ENCODE measurements at regions not wholly inside any gene's neighbourhood (a gene's known extent, or its start where the extent isn't known, plus 50 kb on each side); places are given as distances from the start of the nearest gene placed in this dataset.
A peak's percentile ranks its signal among the peaks of the same experiment; 100 is the strongest.

DNA sequence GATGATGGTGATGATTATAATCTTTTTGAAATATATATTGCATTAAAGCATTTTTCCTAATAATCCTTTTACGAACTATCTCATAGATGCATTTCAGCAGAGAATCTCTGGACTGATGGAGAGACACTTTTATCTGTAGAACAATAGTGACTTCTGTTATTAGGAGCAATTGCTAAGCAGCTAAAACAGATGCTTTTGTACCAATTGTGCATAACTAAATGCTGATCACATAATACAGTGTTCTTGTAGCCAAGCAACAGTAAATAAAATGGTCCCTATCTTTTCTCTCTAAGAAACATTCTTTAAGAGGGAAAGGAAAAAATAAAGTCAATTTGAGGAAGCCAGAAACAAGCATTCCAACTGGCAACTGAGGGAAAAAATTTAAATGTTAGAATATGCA is 405.8 kb upstream of the GOLIM4 start:
- peak; percentile 13 for DNase-seq

DNA sequence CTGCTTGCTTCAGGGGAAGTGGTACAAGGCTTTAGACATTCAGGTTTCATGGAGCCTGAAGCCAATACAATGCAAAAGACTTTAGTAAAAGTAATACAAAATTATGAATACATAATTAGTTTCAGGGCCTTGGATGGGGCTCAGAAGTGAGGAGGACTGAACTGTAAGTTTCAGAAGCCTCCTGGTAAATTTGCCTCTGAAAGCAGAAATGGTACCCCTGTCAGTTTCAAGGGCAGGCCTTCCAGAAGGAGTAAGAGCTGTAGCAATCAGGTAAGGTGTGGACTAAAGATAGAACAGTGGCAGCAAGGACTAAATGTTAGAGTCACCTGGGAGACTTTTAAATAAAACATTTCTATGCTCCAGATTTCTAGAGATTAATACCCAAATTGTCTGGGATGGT is 402.5 kb upstream of the GOLIM4 start:
- no peak for DNase-seq

DNA sequence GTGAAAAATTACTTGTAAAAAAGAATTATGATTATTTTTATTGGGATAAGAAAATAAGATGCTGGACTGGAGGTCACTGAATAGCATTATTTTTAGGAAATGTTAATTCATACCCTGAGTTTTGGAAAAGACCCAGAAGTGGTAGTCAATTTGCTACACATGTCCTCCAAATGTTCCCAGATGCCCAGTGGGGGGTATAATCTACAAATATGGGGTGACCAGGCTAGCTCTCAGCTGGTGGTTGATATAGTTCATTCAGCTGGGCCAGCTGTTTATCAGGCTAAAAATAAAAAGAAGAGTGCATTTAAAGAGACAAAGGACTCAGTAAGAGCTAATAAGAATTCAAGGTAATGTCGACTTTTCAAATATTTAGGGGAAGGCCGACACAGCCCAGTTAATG is 402.0 kb upstream of the GOLIM4 start:
- DNase-seq: no peak

DNA sequence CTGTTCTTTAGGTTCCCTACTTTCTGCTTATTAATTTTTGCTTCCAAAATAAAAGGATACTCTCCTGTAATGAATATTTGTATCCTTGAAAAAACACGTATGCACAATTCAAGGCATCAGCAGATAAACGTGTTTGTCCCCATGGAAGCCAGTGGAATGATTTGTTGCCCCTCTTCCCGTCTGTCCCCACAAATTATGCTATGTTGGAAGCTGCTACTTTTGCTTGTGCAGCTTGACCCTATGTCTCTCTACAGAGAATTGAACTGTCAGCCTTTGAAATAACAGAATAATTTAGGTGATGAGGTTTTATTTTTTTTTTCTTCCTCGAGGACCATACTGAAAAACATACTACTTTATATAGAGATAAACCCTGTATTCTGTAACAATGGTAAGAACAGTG is 401.5 kb upstream of the GOLIM4 start:
- DNase-seq: no peak

DNA sequence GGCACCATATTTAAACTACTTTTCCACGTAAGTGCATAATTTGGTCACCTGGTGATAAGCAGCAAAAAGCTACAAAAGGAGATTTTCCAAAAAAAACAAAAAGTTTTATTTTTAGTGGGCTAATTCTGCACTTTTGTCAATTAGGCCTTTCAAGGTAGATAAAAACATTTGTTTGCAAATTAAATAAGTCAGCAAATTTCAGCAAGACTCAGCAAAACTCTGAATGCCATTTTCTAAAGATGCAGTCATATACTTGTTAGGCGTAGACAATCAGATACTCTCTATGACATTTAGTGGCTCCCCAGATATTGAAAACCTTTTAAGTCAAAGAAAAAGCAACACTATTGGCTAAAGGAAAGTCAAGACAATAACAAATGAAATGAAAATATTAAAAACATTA is 400.2 kb upstream of the GOLIM4 start:
- no peak for DNase-seq

DNA sequence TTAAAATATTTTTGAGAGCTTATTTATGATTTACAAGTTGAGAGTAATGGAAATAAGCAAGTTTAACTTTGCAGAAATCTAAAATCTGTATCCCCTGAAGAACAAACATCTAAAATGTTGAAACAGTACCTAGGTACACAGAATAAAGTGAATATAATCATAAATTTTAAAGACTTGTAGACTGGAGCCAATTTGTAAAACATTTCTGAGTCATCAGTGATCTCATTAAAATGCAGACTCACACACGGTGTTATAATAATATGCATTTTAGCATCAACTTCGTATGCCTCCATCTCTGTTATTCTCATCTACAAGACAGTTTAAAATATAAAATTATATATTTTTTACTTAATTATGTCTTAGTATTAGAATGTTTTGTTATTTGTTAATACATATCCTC is 399.5 kb upstream of the GOLIM4 start:
- DNase-seq: no peak

DNA sequence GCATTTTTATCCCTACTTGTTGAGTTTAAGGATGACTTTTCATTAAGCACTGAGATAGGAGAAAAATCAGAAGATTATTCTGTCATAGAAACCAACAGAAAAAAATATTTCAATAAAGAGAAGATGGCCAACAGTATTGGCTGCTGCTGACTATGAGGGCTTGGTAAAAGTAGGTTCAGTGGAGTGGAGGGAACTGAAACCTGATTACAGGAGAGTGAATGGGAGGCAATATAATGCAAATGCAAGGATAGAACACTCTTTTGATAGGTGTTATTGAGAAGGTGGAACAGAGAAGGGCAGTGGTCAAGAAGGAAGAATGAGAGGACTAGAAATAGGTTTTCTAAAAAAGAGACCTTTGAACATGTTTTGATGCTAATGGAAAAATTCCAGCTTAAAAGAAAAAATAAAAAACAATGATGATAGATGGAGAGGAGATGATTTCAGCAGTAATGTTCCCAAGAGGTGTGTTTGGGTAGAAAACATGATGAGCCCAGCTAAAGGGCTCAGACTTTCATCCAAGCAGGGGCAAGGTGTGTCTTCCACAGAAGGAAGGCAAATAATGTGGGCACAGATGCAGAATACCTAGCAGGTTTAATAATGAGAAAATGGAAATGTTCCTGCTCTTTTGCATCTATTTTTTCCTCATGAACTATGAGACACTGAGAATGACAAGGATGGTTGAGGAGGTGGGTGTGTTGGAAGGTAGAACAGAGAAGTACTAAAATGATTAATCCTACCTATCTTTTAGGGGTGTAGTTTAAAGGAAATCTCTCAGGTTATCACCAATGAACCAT is 397.9 kb upstream of the GOLIM4 start:
- DNase-seq: no peak

DNA sequence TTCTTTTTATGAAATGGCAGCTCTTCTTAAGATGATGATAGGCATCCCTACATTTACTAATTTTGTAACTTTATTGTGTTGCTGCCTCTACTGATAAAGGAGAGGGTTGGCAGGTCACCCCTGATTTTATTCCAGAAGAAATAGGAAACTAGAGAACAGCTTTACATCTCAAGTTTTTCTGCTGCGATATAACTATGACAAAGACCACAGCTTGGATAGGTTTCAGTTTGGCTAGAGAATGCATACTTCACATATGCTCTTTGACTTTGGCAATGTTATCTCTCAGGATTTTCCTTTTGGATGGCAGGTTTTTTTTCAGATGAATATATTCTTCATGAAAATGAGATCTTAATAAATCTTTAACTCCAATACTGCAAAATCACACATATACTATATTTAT is 395.3 kb upstream of the GOLIM4 start:
- DNase-seq: no peak

DNA sequence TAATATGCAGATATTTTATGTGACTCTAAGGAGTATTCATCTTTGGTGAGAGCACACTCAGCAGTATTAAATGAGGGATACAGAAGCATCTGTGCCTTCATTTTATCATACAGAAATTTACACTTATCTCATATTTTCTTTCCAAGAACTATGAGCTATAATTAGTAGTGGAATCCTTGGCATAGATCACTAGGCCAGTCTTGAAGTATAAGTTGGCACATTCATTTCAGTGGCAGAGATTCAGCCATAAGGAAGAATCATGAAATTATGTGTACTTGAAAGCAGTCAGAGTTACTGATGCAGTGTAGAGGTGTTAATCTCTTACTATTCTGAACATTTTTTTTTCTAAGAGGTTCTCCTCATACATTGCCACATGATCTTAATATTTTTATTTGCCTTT is 393.6 kb upstream of the GOLIM4 start:
- no peak for DNase-seq

DNA sequence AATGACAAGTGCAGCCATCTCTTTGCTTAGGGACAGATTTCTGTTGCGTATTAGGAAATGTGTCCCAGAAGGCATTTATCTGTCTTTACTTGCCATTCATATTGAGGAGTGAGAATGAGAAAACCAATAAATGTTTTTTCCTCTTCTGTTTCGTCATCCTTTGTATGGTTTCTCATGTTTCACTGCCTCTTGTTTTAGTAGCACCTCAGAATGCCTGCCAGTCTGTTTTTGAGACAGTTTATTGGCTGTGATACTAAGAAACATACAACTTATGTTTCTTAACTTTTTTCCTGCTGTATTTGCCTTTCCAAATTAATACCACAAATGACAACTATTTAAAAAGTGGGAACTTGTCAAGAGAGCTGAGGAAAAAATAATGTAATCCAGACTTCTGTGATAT is 390.2 kb upstream of the GOLIM4 start:
- DNase-seq: no peak

DNA sequence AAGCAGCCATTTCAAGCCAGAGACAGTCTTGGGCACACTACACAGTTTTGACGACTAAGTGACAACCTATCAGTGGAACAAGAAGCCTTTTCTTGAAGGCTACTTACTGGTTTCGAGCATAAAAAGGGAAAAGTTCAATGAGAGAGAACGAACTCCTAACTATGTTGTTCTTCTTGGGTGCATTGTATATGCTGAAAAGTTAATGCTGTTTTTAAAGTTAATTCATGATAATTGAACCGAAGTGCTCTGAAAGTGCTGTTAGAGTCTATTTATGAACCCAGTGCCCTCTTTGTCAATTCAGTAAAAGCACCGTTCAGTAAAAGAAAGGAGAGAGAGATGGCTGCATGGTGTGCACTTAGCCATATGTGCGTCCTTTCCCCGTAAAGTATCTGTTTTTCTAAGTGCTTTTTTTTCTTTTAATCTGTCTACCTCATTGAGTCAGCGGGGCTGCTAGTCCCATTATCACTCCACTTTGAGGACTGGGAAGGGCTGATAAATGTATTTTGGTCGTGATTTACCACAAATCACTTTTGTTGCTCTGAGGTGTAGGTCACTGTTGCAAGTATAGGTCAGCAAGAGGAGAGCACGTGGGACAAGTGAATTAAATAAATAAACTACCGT is 380.7 kb upstream of the GOLIM4 start:
- DNase-seq: no peak

DNA sequence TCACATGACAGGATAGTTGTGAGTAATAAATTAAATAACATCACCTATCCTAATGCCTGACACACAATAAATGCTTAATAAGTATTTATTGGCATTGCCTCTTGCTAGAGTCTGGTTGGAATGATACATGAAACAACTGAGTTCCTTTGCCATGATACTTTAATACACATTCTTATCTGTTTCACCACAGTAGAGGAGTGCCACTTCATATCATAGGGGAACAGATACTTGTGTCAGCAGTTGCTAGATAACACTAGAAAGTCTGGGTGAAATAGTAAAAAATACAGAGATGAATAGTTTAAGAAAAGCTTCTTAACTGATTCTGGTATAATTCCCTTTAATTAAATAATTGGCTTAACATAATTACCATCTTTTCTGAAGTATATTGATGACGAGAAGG is 380.0 kb upstream of the GOLIM4 start:
- no peak for DNase-seq

DNA sequence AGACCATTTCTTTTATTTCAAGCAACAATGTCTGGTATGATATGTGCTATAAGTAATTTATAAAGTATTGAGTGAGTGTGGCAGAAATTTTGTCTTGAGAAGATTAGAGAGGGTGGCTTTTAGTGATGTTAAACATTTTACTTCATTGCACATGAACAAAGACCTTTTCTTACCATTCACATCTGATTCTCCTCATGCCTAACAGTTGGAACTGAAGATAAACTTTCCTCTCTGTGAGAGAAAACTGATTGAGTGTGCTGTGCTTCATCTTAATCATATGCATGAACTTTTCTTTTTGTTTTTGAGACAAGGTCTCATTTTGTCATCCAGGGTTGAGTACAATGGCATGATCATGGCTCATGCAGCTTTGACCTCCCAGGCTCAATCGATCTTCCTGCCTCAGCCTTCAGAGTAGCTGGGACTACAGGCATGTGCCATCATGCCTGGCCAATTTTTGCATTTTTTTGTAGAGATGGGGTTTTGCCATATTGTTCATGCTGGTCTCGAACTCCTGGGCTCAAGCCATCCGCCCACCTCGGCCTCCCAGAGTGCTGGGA is 377.7 kb upstream of the GOLIM4 start:
- DNase-seq: no peak

DNA sequence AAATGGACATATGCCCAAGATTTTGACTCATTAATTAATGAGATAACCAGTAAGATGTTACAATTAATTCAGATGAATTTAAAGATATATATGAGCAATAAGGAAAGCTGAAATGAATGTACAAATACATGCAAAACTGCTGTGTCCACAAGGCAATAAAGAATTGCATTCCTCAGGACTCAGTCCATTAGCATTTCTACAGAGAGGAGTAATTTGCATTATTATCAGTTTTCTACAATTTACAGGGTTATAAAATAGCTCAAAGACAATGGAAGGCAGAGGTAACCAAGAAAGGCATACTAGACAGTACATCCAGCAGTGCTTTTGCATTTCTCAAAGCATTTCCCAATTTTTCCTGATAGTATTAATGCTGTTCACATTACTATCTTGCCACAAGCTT is 377.1 kb upstream of the GOLIM4 start:
- DNase-seq: no peak

DNA sequence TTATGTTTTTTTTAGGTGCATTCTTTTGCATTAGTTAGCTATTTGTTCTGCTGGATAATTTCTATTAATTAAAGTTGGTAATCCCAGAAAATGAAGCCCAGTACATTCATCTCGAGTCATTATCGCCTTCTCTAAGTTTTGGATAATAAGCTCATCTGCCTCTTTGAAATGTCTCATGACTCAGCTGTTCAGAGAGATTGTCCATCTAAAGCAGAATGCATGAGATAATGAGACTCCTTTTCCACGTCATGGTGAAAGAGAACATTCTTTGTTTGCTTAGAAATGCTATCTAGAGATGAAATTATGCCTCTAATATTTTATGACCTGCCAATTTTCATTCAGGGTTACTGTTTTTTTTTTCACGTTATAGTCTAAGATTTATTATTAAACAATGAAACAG is 374.7 kb upstream of the GOLIM4 start:
- DNase-seq: no peak

DNA sequence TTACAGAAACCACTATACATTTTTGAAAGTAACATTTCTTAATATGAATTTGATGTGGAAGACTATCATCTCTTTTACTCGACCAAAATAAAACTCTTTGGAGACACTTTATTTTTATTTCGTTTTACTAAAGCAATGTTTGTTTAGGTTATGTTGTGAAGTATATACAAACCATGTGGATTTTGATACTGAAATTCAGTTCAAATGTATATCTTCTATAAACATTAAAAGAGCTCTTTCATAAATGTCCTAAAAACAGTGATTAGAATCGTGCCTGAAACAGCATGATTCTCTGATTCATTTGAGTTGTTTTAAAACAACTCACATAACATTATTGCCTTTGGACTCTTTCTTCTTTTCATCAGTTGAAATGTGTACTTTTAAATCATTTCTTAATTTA is 373.7 kb upstream of the GOLIM4 start:
- DNase-seq: no peak

DNA sequence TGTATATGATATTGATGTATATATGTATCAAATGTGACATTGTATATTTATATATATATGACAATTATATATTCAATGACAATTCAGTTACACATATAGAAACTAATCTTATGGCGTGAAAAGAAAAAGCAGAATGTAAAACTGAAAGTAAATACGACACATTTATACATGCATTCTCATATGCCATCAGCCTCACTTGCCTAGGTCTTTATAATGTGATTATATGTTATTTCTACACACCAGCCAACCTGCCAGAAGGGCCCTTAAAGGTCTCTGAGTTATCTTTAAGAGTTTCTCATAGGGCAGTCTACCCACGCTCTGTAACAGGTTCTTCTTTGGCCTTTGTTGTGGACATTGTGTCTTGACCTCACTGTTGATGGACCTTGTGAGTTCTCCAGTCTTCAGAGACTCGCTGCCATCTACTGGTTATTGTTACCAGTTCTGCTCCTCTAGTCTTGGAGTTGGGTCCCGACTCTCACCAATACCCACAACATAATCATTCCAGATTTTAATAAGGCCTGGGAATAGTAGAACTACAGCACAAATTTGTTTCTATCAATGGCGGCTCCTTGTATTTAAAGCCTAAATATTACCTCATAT is 371.5 kb upstream of the GOLIM4 start:
- DNase-seq: peak; percentile 23

DNA sequence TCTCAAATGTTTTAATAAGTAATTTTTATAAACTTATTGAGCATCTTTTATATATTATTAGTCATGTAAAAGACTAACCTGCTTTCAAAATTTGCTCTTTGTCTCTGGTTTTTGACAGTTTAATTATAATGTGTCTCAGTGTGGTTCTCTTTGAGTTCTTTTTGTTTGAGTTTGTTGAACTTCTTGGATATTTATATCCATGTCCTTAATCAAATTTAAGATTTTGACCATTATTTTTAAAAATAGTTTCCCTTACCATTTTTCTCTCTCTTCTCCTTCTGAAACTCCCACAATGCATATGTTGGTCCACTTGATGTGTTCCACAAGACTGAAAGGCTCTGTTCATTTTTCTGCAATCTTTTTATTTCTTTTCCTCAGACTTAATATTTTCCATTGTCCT is 366.1 kb upstream of the GOLIM4 start:
- no peak for DNase-seq

DNA sequence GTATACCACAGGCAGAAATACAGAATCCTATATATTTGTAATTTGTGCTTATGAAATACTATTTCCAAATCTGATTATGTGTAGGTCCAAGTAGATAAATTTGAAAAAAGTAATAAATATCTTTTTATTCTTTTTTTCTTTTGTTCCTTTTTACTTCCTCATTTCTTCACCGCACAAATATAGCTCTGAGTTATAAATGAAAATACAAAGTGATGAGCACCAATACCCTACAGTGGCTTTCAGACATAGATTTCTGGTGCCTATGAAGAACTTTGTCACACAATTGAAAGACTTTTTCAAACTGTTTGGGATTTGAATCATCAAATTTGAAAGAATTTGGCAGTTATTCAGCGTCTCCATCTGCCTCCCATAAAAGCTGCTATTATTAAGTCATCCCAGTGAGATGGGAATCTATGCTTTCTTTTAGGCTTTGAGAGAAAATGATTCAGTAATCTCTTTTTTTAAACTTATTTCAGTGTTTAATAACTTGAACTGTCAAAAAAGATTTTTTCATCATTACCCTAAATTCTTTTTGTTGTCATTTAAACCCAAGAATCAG is 363.6 kb upstream of the GOLIM4 start:
- peak; percentile 36 for DNase-seq

DNA sequence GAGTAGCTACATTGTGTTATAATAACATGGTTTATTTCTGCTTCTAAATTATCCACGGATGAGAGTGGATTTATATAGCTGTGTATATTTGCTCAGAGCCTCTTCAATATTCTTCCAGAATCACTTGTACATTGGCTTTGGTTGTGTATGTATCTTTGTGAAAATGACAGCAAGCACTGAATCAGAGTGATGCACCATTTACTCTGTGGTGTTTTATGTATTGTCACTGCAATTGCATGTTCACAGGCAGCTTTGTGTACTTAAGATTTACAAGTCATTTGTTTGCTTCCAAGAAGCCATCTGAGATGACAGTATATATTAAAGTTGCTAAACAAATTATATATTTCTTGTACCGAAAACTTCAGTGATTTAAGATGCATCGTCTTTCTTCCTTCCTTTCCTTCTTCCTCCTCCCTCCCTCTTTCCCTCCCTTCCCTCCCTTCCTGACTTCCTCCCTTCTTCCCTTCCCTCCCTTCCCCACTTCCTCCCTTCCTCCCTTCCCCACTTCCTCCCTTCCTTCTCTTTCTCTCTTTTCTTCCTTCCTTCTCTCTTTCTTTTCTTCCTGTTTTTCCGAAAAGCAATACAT is 362.3 kb upstream of the GOLIM4 start:
- no peak for DNase-seq

DNA sequence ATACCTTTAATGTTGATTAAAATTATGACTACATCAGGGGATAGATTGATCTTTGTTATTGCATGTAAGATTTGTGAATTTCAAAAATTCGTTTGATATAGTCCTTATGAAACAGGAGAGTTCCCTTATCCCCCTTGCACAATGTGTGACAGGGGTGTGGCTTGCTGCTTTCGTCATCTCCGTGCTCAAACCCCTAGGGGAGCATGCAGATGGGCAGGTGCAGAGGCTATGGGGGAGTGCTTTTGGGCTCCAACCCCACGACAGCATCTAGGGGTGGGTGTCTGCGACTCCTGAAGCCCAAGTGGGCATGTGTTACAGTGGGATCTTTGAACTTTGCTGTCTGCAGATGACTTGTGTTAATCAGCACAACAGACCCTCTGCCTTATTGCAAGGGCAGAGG is 360.1 kb upstream of the GOLIM4 start:
- DNase-seq: no peak

DNA sequence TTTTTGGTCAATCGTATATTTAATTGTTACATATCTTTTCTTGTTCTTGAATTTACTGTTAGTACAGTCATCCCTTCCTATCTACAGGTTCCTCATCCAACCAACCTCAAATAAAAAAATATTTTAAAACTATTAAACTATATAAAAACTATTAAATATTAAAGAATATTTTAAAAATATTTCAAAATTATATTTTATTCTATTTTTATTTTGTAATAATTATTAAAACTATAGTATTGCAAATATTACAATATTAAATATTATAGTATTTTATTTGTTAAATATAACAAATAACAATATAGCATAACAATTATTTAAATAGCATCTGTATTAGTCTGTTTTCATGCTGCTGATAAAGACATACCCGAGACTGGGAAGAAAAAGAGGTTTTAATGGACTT is 357.9 kb upstream of the GOLIM4 start:
- DNase-seq: no peak

DNA sequence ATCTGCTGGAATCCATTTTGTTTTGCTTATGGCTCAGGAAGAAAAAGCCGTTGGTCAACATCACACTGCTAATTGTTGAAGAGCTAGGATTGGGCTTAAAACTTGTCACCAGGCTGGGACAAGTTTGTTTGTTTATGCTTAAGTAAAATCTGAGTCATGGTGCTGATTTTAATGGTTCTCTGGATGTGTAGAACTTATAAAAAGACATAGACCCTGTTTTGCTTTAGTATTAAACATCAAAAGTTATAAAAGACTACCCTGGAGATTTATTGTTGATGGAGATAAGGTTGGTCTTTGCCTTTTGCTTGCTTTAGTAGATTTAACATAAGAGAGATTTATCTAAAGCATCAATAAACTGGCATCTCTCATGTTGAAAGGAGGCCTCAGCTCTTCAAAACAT is 348.2 kb upstream of the GOLIM4 start:
- no peak for DNase-seq
